GM19025 (cell line): ENCODE measurements at regions not wholly inside any gene's neighbourhood (a gene's known extent, or its start where the extent isn't known, plus 50 kb on each side); places are given as distances from the start of the nearest gene placed in this dataset.
A peak's percentile ranks its signal among the peaks of the same experiment; 100 is the strongest.

Experiments
- ATAC-seq: cut with Tn5 transposase; IDR thresholded peaks from one replicate; pipeline ENCODE4 v1.9.1; 2021; ENCODE audit warnings: mild to moderate bottlenecking, low read depth, moderate library complexity; ENCODE audit not compliant: unreplicated experiment

DNA sequence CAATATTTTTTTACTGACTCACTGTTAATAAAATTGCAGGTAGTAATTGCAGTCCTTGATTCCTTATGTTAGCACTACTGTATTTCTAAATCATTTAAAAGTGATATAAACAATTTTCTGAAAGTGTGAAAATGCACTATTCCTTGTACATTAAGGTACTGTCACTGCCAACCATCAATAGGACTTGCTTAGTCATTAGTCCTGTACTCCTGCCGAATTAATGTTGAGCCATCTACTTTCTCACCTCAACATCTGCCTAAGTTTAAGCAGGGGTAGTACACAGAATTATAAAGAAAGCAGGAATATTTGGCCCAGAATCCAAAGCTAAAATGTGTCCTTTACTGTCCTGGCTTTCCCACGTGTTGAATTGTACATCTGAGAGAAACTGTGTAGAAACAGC is 87.0 kb upstream of the TRPC3 start:
- ATAC-seq, result no peak

DNA sequence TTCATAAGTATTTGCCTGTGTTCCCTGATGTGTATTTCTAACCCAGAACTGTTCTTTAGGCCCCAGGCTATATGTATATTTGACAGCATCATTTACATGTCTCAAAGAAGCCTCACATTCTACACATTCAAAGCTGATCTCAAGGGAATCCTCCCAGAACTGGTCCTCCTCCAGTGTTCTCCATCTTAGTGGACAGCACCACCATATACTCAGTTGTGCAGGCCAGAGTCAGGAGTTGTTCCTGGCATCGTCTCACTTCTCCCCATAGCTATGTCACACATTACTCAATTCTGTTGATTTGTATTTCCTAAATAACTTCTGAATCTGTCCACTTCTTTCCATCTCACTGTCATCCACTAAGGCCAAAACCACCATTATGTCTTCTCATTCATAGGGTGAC is 82.8 kb upstream of the TRPC3 start:
- no peak for ATAC-seq

DNA sequence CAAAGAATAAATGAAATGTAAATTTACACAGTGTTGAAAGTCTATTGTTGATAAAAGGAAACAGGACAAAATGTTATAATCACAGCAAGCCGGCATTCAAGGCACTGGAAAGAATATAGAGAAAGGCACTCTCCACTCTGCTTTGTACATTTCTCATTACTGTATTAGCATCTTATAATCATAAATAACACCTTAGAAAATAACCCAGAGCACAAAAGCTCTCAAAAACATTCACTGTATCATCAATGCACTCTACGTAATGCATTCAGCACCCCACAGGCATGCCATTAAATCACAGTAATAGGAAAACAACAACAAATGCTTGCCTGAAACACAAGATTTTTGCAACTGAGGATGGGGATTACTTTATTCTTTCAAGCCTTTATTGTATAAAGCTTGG is 75.3 kb upstream of the TRPC3 start:
- ATAC-seq, result no peak

DNA sequence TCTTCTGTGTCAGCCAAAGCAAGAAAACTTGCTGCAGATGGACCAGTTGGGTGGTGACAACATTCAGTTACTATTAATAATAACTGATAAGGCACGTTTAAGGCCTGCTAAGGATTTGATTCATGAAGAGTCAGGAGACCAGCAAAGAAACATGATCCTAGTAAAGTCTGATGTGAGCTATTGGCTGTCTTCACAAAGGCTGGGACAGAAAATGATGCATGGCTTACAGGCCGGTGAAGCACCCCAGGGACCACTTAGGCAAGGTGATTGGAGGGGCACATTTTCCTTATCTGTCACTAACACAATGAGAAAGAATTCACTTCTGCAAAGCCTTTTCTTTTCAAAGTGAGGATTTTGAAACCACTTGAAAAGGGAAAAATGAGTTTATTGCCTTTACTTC is 65.4 kb upstream of the TRPC3 start:
- ATAC-seq, result no peak

DNA sequence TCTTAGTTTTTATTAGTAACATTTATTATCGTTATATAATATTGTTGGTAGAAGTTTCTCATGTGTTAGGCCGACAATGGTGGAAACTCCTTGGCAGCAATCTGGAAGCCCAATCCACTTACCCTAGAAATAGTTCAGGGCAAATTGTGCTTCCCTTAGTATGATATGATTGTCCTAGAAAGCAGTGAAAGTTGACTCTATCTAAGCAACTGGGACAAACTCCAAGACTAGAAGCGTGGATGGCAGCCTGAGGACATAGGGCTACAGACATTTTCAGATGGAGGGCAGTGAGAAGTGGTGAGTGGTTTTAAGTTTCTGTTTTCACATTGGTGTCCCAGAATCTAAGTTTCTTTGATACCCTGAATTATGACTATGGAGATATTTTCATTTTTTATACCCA is 63.3 kb upstream of the TRPC3 start:
- ATAC-seq, result no peak

DNA sequence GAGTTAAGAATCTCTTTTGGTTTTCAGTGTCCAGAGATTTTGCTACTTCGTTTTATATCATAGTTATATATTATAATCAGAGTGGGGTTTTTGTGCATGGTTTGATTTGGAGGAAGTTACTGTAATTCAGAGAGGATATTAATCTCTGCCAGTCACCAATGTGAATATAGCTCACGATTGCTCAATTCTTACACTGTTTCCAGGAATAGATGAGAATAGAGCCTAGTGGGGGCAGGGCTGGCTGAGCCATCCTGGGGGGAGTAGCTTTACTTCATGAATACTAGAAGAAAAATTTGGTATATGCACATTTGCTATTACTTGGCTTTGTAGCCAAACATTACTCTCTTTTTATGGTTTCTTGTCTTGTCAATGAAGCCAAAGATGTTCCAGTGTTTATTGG is 60.9 kb upstream of the TRPC3 start:
- no peak for ATAC-seq

DNA sequence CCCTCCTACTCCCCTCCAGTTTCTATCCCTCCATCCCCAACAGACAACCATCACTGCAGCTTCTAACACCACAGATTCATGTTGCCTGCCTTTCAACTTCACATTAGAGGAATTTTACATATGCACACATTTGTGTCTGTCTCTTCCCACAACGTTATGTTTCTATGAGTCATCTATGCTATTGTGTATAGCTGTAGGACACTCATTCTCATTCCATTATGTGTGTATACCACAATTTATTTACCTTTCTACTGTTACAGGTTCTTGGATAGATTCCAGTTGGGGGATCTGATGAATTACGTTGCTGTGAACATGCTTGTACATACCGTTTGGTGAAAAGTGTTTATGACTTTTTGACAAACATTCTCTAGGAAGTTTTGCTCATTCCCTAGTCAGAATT is 58.8 kb upstream of the TRPC3 start:
- ATAC-seq, result no peak

DNA sequence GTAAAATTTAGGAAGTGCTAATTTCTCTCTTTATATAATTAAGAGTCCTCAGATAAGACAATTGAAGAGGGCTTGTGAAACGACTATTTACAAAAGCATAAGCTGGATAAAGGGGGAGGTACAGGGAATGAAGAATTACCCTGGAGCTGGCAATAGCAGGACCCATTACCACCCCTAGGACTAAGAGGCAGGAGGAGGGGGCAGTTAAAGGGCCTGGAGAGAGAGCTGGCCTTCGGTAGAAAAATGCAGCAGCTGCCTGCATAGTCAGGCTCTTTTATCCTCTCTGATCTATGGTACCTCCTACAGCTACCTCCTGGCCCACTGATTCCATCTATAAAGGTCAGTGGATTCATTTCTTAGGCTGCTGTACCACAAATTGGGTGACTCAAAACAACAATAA is 57.7 kb upstream of the TRPC3 start:
- no peak for ATAC-seq

DNA sequence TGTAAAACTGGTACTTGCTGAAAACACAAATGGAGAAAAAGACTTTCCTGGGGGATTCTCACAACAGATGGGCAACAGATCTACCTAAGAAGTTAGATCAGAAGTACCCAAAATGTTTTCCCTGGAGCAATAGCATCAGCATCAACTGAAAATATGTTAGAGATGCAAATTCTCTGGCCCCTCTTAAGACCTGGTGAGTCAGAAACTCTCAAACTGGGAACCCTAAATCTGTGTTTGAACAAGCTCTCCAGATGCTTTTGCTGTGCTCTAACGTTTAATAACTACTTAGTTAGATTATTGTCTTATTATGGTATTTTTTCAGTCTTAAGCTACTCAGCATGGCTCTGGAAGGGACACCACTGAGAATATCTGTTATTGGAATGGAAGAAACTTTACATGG is 55.2 kb upstream of the TRPC3 start:
- no peak for ATAC-seq

DNA sequence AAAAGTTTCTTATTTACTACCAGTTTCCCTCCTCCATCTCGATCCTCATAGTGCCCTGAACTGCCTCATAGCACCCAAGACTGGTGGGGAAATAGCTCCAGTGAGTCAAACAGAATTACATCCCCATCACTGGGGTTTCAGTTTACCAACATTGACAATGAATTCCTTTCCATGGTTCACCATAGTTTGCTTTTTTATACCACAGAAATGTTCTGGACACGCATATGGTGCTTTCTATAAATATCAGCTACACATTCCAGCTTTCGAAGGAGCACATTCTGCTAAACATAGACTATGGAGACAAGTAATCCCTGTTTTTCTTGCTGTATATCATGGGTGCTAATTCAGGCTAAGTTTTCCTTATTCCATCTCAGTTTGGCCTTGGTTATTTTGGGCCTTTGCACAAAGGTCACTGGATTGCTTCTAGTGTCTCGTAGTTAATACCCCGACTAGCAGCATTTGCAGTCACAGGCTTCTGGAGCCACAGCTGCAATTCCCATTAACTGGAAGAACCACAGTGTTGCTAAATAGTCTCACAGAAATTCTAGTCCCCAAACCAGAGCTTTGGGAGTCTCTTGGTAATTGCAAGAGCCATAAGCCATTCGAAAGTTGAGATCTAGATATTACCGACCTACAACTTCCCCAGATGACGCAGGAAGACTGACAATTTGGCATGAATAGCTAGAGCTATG is 53.4 kb upstream of the TRPC3 start:
- no peak for ATAC-seq

DNA sequence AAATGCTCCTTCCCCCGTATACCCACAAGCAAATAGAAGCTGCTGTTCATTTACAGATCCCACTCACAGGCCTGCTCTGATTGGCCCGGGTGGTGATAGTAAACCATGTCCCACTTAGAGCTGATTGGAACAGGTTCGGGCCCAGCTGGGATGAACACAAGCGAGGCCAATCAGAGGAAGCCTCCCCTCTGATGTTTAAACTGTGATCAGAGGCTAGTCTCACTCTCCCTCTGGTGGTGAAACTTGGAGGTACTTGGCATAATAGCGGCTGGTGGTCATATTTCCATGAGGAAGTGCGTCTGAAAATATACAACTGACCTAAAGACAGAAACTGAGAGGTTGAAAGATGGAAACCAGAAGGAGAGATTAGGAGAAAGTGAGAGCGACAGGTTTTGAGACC is 51.5 kb upstream of the TRPC3 start:
- peak; percentile 76 for ATAC-seq
